ENCODE measurements at regions not wholly inside any gene's neighbourhood (a gene's known extent, or its start where the extent isn't known, plus 50 kb on each side); places are given as distances from the start of the nearest gene placed in this dataset.

- H3K4me3 ChIP-seq = no peak overlapping the region
- intact Hi-C loops (cut with DNase I) = no loop called here
- H3K4me1 ChIP-seq = no peaks in the 10 kb centered on the region
- H3K27me3 ChIP-seq = no peaks in the 10 kb centered on the region
- TF ChIP-seq CTCF (IDR thresholded peaks at IDR 0.05) (no peak), POLR2A (IDR thresholded peaks at IDR 0.05) (no peak)
- DNase-seq = no peak
- H3K36me3 ChIP-seq = no peaks in the 10 kb centered on the region
- no peak overlapping the region for H3K27ac ChIP-seq
- 78 to 96% methylated on average over 1 of the region's 1 CpG for WGBS, 2 donors
- H3K9me3 ChIP-seq = peaks cover 0 to 6% (median 0%) of the 10 kb centered on the region in 3 donors
These were observed 984.0 kb downstream of the GALC start for GRCh38 chr14:87008965-87009364.

- intact Hi-C loops (cut with DNase I) = no loop called here
- no peaks in the 10 kb centered on the region for H3K36me3 ChIP-seq
- H3K4me3 ChIP-seq = no peak overlapping the region
- H3K27me3 ChIP-seq = no peaks in the 10 kb centered on the region
- TF ChIP-seq CTCF (IDR thresholded peaks at IDR 0.05) (no peak), POLR2A (IDR thresholded peaks at IDR 0.05) (no peak)
- WGBS, 2 donors = 43 to 47% methylated on average over 4 of the region's 4 CpGs
- no peaks in the 10 kb centered on the region for H3K4me1 ChIP-seq
- no peak overlapping the region for H3K27ac ChIP-seq
- H3K9me3 ChIP-seq = peaks cover 0 to 6% (median 0%) of the 10 kb centered on the region in 3 donors
- no peak for DNase-seq
These were observed 987.7 kb downstream of the GALC start for GRCh38 chr14:87005280-87005679.

GRCh38 chr14:87002776-87003175, 990.2 kb downstream of the GALC start:
- H3K4me3 ChIP-seq = no peak overlapping the region
- 36 to 53% methylated on average over 2 of the region's 2 CpGs for WGBS, 2 donors
- H3K4me1 ChIP-seq = no peaks in the 10 kb centered on the region
- TF ChIP-seq CTCF (IDR thresholded peaks at IDR 0.05) (no peak), POLR2A (IDR thresholded peaks at IDR 0.05) (no peak)
- H3K9me3 ChIP-seq = peaks cover 0 to 3% (median 0%) of the 10 kb centered on the region in 3 donors
- intact Hi-C loops (cut with DNase I) = no loop called here
- no peak overlapping the region for H3K27ac ChIP-seq
- H3K36me3 ChIP-seq = no peaks in the 10 kb centered on the region
- DNase-seq = no peak
- H3K27me3 ChIP-seq = no peaks in the 10 kb centered on the region

GRCh38 chr14:87001333-87001732, 991.6 kb downstream of the GALC start:
- Histone ChIP-seq H3K4me3 (no peak overlapping the region), H3K4me1 (no peaks in the 10 kb centered on the region), H3K27ac (no peak overlapping the region), H3K36me3 (no peaks in the 10 kb centered on the region), H3K9me3 (no peaks in the 10 kb centered on the region), H3K27me3 (no peaks in the 10 kb centered on the region)
- 49 to 55% methylated on average over 2 of the region's 2 CpGs for WGBS, 2 donors
- DNase-seq = no peak
- intact Hi-C loops (cut with DNase I) = no loop called here
- TF ChIP-seq CTCF (IDR thresholded peaks at IDR 0.05) (no peak), POLR2A (IDR thresholded peaks at IDR 0.05) (no peak)

- H3K4me3 ChIP-seq = no peak overlapping the region
- intact Hi-C loops (cut with DNase I) = no loop called here
- no peak overlapping the region for H3K27ac ChIP-seq
- no peak for DNase-seq
- 27 to 60% methylated on average over 4 of the region's 4 CpGs for WGBS, 2 donors
- TF ChIP-seq CTCF (IDR thresholded peaks at IDR 0.05) (no peak), POLR2A (IDR thresholded peaks at IDR 0.05) (no peak)
- no peaks in the 10 kb centered on the region for H3K4me1 ChIP-seq
- H3K36me3 ChIP-seq = no peaks in the 10 kb centered on the region
- H3K9me3 ChIP-seq = no peaks in the 10 kb centered on the region
- no peaks in the 10 kb centered on the region for H3K27me3 ChIP-seq
These were observed 992.9 kb downstream of the GALC start for GRCh38 chr14:87000081-87000480.

All from esophagus squamous epithelium (tissue), 5 donors.